ENCODE measurements at regions not wholly inside any gene's neighbourhood (a gene's known extent, or its start where the extent isn't known, plus 50 kb on each side); places are given as distances from the start of the nearest gene placed in this dataset.

DNA sequence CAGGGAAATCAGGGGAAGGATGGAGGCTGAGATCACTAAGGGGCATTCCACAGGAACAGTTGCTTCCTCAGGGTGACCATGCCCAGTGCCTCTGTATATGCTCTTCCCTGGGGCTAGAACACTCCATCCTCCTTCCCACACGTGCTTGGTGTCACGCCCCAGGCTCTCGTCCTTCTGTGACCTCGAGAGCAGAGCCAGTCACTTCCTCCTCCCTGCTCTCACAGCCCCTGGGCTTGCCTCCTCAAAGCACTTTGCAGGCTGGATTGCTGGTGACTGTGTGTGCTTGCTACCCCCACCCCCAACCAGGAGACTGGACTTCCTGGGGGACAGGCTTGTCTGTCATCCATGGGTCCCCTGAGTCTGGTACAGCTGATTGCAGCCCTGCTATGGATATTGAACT is 56.5 kb upstream of the AMPD3 start:
- no peak for DNase-seq (ENCODE audit: low read depth in 2 of 2)
- H3K4me3 ChIP-seq (replicated peaks in 1 of 2; ENCODE audit: low read depth in 2 of 2, low read length in 2 of 2): no peak overlapping the region

DNA sequence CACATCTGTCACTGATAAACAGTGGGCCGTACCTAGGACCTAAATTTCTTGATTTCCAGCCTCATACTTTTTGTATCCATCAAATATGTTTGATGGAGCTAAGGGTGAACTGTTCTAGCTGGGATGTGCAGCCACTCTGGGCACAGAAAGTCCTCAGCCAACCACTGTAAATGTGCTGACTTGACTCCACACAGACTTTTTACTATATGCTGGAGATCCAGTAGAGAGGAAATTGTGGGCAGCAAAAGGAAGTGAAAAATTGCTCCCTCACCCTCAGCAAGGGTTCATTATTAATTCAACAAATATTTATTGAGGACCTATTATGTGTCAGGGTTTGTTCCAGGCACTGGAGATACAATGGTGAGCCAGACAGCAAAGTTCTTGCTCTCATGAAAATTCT is 54.2 kb upstream of the AMPD3 start:
- no peak overlapping the region for H3K4me3 ChIP-seq (replicated peaks in 1 of 2; ENCODE audit: low read depth in 2 of 2, low read length in 2 of 2)
- DNase-seq (ENCODE audit: low read depth in 2 of 2): no peak
- TF ChIP-seq, protein P1, sequence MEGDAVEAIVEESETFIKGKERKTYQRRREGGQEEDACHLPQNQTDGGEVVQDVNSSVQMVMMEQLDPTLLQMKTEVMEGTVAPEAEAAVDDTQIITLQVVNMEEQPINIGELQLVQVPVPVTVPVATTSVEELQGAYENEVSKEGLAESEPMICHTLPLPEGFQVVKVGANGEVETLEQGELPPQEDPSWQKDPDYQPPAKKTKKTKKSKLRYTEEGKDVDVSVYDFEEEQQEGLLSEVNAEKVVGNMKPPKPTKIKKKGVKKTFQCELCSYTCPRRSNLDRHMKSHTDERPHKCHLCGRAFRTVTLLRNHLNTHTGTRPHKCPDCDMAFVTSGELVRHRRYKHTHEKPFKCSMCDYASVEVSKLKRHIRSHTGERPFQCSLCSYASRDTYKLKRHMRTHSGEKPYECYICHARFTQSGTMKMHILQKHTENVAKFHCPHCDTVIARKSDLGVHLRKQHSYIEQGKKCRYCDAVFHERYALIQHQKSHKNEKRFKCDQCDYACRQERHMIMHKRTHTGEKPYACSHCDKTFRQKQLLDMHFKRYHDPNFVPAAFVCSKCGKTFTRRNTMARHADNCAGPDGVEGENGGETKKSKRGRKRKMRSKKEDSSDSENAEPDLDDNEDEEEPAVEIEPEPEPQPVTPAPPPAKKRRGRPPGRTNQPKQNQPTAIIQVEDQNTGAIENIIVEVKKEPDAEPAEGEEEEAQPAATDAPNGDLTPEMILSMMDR (IDR thresholded peaks at IDR 0.05; ENCODE audit: low read depth, low read length): no peak

More for the DNA sequence above, 56.5 kb upstream of the AMPD3 start:
- TF ChIP-seq, protein P1 (IDR thresholded peaks at IDR 0.05; ENCODE audit: low read depth, low read length): no peak

DNA sequence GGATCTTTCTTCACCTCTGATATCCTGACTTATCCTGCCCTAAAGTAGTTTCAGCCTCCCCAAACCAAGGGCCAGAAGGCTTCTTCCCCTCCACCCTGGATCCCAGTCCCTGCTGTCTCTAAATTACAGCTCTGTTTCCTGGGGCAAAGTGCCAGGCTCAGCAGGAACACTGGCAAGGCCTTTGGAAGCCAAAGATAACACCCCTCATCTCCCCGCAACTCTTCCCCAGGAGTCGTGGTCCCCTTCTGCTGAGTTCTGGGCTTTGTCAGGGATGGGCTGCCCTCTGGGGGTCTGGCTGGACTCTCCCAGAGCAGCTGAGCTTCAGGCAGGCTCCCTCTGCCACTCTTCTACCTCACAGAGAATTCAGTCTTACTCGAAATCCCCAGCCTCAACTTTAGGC is 53.8 kb upstream of the AMPD3 start:
- DNase-seq (ENCODE audit: low read depth in 2 of 2): peak in 1 of 2 donors; percentile 34
- TF ChIP-seq, protein P1 (IDR thresholded peaks at IDR 0.05; ENCODE audit: low read depth, low read length): no peak

DNA sequence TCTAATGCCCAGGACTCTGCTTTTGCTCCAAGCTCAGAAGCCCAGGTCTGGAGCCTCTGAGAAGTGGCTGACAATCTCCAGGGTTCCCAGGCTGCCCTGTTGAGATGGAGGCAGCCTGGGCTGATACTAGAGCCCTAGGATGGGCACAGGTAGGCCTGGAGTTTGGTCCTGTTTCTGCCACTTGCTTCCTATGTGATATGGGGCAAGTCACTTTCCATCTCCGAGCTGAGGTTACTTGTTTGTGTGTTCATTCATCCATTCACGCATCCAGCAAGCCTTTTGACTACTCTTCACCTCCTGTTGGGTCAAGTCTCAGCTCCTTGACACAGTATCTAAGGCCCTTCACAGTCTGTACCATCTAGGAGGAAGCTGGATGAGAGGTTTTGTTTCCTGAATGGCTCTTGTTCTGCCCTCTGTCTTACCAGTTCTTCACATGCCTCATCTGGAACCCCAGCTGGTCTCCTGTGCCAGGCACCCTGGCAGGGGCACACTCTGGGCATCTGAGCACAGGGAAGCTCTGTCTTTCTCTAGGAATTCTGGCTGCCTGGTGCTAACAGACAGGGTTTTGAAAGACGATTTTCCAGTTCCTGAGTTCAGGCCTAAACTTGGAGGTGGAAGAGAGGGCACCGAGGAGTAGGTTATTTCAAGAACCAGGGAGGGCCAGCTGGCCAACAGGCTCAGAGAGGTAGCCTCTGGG is 53.2 kb upstream of the AMPD3 start:
- no peak for DNase-seq (ENCODE audit: low read depth in 2 of 2)
- TF ChIP-seq, protein P1 (IDR thresholded peaks at IDR 0.05; ENCODE audit: low read depth, low read length): no peak
- no peak overlapping the region for H3K4me3 ChIP-seq (replicated peaks in 1 of 2; ENCODE audit: low read depth in 2 of 2, low read length in 2 of 2)

More for the DNA sequence above, 53.8 kb upstream of the AMPD3 start:
- H3K4me3 ChIP-seq (replicated peaks in 1 of 2; ENCODE audit: low read depth in 2 of 2, low read length in 2 of 2): no peak overlapping the region
